Activated naive CD4-positive, alpha-beta T cell treated with anti-CD3 and anti-CD28 coated beads, Interleukin-2, amount 50 U/mL, for 16 hours (primary cell): ENCODE measurements at regions not wholly inside any gene's neighbourhood (a gene's known extent, or its start where the extent isn't known, plus 50 kb on each side); places are given as distances from the start of the nearest gene placed in this dataset.
"Not testable (repeated sequence)": the region's sequence is repeated elsewhere in the genome, so short reads cannot be mapped to it uniquely, and the experiment has no call there.

Experiments
- DNase-seq: peaks from one replicate; pipeline ENCODE4 v3.0.0-alpha.2; 2020

- no peak for DNase-seq
Observed at GRCh38 chr3:152622811-152623167, 212.1 kb upstream of the P2RY1 start.

DNA sequence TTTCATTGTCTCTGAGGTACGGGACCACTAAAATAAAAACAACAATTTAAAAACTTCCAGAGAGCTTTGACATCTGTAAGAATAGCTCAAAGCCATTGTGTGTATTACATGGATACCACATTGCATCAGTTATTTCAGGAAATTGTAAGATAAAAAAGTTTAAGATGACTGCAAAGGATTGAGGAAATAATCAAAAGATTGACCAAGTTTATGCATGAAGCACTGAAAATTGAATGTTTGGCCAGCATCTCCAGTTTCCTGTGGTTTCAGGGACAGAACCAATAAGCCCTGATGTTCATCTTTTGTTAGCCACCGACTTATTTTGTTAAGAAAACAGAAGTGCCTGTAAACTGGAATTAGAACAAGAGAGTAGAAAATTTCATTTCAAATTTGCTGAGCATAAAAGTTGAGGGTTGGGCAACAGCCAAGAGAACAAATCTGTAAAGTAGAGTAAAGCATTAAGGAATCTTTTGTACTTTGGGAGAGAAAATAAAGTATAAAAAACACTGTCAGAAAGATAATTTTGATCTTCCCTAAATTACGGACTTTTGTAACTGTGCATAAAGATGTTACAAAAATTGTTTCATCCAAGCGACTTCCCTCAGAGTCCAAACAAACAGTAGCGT, 211.5 kb upstream of the P2RY1 start:
- DNase-seq = no peak

GRCh38 chr3:152626226-152626625, 208.7 kb upstream of the P2RY1 start:
- DNase-seq = no peak

- DNase-seq = no peak
Observed at GRCh38 chr3:152628496-152628895, 206.4 kb upstream of the P2RY1 start.

GRCh38 chr3:152629363-152630122, 205.4 kb upstream of the P2RY1 start:
- DNase-seq = no peak

GRCh38 chr3:152635389-152635788, 199.5 kb upstream of the P2RY1 start:
- no peak for DNase-seq

DNA sequence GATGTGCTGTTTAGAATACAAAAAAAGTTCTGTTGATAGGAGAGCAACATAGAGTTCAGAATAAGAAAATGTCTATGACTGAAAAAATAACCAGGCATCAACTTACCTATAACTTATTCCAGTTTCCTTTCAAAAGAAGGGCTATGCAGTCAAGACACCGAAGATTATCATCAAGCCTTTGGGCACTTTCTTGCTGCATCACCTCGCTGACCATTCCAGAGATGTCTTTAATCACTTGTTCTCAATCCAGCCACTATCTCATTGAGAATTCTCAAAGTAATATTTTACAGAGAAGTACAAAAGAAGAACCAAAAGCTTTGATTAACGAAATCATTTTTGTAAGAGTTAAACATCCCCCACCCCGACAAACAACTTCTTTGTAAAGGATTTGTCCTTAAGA, 198.3 kb upstream of the P2RY1 start:
- DNase-seq = no peak

- DNase-seq = no peak
Observed at GRCh38 chr3:152638214-152638613, 196.7 kb upstream of the P2RY1 start.

GRCh38 chr3:152638707-152639450, 196.1 kb upstream of the P2RY1 start:
- DNase-seq = no peak

DNA sequence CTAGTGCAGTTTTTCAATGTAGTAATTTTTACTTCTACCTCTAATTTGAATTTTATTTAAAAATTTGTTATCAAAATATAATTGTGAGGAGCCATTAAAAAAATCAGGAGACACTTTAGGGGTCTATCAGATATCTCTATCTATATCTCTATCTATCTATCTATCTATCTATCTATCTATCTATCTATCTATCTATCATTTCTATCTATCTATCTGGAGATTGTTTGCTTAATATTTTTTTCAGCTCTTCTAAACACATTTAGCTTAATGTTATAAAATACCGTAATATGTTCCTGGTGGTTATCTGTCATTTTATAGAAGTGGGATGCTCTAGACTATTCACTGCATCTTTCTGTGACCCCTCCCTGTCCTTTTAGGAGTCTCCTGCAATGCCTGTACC, 193.7 kb upstream of the P2RY1 start:
- DNase-seq = no peak

DNA sequence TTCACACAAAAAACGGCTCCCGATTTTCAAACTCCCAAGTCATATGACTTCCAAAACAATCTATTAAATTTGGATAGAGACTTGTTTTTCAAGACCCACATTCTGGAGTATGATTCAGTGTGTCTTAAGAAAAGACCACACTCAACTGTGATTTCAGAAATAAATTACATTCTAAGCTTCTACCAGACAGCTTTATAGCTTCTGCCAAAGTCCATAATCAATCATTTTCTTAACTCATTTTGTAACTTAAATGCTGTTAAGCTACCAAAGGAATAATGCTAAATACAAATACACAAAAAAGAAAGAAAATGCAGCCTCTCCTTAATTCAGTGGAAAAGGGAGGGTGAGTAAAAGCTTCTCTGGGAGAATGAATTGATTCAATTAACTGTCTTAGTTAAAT, 192.3 kb upstream of the P2RY1 start:
- DNase-seq = no peak

- DNase-seq = no peak
Observed at GRCh38 chr3:152644478-152644877, 190.5 kb upstream of the P2RY1 start.

- DNase-seq = no peak
Observed at GRCh38 chr3:152646004-152646403, 188.9 kb upstream of the P2RY1 start.

DNA sequence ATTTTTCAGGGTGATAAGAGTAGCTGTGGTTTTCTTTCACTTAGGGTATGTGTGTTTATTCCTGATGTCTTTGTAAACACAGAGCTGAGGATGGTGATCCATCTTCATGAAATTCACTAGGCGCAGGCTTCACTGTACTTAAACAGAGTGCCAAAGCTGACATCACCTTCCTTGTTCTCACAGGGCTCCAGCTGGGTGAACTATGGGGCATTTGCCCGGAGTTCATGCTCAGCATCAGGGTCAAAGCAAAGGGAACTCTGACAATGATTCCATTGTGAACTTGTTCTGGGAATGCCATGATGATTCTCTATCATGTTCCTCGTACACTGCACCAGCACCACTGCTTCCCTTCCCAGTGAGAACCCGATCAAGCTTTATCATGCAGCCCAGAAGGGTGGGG, 184.8 kb upstream of the P2RY1 start:
- no peak for DNase-seq

DNA sequence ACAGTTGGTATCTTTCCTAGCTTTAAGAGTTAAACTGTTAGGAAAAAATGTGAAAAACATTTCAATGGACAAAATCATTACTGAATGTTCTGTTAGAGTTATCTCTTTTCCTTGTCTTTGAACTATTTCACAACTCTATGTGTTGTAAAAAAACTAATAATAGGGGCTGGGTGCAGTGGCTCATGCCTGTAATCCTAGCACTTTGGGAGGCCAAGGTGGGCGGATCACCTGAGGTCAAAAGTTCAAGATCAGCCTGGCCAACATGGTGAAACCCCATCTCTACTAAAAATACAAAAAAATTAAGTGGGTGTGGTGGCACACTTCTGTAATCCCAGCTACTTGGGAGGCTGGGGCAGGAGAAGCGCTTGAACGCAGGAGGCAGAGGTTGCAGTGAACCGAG, 184.0 kb upstream of the P2RY1 start:
- DNase-seq = not testable (repeated sequence)

GRCh38 chr3:152656214-152656971, 178.5 kb upstream of the P2RY1 start:
- no peak for DNase-seq

DNA sequence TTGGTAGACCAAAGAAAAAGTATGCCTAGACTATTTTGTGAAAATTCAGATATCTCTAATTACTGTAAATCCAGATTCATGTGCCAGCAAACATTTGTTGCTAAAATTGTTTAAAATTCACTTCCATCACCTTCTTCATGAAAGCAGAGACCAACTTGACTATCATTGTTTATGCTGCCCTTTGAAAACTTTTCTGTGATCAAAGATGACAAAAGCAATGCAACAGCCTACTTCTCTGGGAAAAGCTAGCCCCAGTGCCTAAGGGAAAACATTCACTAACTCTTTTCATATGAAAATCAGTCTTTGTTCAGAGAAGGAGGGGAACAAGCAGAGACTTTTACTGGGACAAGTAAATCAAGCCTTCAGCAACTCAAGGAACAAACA, 178.0 kb upstream of the P2RY1 start:
- DNase-seq = no peak

DNA sequence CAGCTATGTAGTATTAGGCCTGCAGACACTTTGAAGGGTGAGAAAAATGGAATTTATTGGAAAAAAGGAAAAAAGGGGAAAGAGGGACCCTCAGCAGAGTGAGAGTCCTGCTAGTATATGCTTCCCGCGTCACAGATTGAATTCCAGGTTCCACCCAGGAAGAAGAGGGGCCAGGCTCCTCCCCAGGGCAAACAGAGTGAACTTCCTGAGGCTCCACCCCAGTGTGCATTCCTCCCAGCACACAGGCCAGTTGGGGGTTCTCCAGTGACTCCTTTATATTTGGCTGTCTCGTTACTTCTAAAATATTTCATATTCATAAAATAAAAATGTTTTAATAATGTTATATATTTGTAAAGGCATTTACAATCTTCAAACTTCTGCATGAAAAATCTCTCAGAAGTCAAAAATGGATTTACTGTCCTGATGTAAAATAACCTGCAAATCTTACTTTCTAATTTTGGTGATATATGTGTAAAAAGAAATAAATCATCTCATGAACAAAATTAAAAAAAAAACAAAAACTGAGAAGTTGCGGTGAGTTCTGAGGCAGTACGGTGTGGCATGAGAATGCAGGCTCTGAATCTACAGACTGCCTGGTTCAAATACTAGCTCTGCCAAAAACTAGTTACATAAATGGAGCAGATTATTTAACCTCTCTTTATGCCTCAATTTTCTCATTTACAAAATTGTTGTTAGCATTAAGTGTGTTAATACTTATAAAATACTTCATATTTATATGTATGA, 175.8 kb upstream of the P2RY1 start:
- DNase-seq = no peak

- DNase-seq = no peak
Observed at GRCh38 chr3:152662157-152662556, 172.8 kb upstream of the P2RY1 start.

DNA sequence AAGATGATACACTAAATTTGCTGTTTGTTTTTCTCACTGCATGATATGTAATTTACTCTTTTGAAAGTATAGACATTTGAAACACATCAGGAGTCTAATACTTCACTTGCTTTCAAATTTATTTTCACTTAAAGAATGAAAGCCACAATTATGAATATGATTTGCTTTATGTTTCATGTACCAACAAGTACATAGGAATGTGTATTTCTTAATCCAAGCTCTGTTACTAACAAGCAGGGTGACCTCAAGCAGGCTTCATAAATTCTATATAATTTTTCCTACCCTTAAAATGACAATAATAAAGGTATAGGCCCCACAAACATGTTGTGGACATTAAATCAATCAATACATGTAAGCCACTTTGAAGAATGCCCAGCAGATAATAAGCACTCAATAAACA, 170.2 kb upstream of the P2RY1 start:
- DNase-seq = no peak

- no peak for DNase-seq
Observed at GRCh38 chr3:152667267-152667666, 167.7 kb upstream of the P2RY1 start.

DNA sequence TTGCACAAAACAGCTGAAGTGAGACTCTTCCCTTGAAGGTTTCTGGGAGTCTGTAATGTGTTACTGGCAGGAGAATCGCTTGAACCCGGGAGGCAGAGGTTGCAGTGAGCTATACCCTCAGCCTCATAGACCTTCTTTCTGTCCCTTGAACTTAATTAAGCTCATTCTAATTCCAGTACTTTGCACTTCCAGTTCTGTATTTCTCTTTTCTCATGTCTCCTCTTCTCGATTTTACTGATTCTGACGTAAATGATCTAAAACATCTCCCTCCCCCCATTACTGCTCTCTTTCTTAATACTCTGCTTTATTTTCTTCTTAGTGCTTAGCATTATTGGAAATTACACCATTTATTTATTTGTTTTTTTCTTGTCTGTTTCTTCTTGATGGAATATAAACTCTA, 165.4 kb upstream of the P2RY1 start:
- no peak for DNase-seq
